ENCODE measurements at regions not wholly inside any gene's neighbourhood (a gene's known extent, or its start where the extent isn't known, plus 50 kb on each side); places are given as distances from the start of the nearest gene placed in this dataset.

- CTCF ChIA-PET (ENCODE audit: partially characterized antibody), result no interaction called here
- H2AK5ac ChIP-seq (ENCODE audit: low read depth, low read length), result no peak overlapping the region
- TF ChIP-seq SIRT6 (IDR thresholded peaks at IDR 0.05; ENCODE audit: low read length), result no peak
Observed at GRCh38 chr12:60210756-60211155, 614.9 kb downstream of the SLC16A7 start.

More at GRCh38 chr12:60210756-60211155, 614.9 kb downstream of the SLC16A7 start:
- Histone ChIP-seq H3K56ac (replicated peaks; ENCODE audit: insufficient read length, low read depth, low read length) (no peak overlapping the region), H2BK15ac (ENCODE audit: low read length) (no peak overlapping the region), H3K9me3 (ENCODE audit: insufficient read depth in 2 of 2, low read depth in 1 of 2, low read length in 1 of 2) (peaks cover 6 to 7% of the 10 kb centered on the region in 2 experiments; a peak in 2 of 4 replicates), H3K23ac (ENCODE audit: insufficient read length) (no peak overlapping the region), H3K4me3 (ENCODE audit: extremely low read depth in 1 of 4, insufficient read depth in 2 of 4, low read depth in 3 of 4, low read length in 4 of 4) (no peak overlapping the region), H2AFZ (ENCODE audit: low read length) (no peak overlapping the region), H3K9ac (replicated peaks in 1 of 4; ENCODE audit: extremely low read depth in 1 of 4, low read depth in 3 of 4, low read length in 3 of 4) (no peak overlapping the region), H3K36me3 (ENCODE audit: control insufficient read depth in 2 of 4, insufficient read depth in 4 of 4, low read length in 3 of 4) (no peaks in the 10 kb centered on the region), H3K4me2 (ENCODE audit: insufficient read depth in 1 of 2, low read depth in 2 of 2, low read length in 2 of 2) (no peak overlapping the region), H2BK12ac (ENCODE audit: low read depth, low read length) (no peak overlapping the region), H3K27ac (ENCODE audit: low read depth, low read length) (no peak overlapping the region), H3K23me2 (ENCODE audit: low read depth, low read length) (no peaks in the 10 kb centered on the region), H3K27me3 (replicated peaks in 1 of 4; ENCODE audit: control insufficient read depth in 3 of 4, extremely low read depth in 1 of 4, insufficient read depth in 3 of 4, low read length in 3 of 4) (peaks cover 0 to 1% (median 0%) of the 10 kb centered on the region in 4 experiments; a peak in 1 of 7 replicates), H4K5ac (ENCODE audit: insufficient read length, low read depth, low read length) (no peak overlapping the region), H3K79me2 (ENCODE audit: control insufficient read depth in 1 of 2, insufficient read depth in 2 of 2, low read length in 2 of 2) (no peaks in the 10 kb centered on the region), H3K18ac (ENCODE audit: extremely low read depth, low read length) (no peak overlapping the region), H2BK5ac (ENCODE audit: low read depth, low read length) (no peak overlapping the region), H4K8ac (ENCODE audit: extremely low read depth, insufficient read depth, low read length) (no peak overlapping the region), H3K14ac (ENCODE audit: insufficient read length) (no peak overlapping the region), H4K91ac (replicated peaks; ENCODE audit: insufficient read length, low read length) (no peak overlapping the region), H3K79me1 (ENCODE audit: low read depth, low read length) (no peaks in the 10 kb centered on the region), H2BK20ac (ENCODE audit: low read length) (no peak overlapping the region), H3K4me1 (replicated peaks in 1 of 4; ENCODE audit: control insufficient read depth in 3 of 4, insufficient read depth in 4 of 4, low read length in 3 of 4) (no peaks in the 10 kb centered on the region), H4K20me1 (replicated peaks in 1 of 2; ENCODE audit: control insufficient read depth in 1 of 2, insufficient read depth in 2 of 2, low read length in 2 of 2) (no peaks in the 10 kb centered on the region), H3K4ac (replicated peaks; ENCODE audit: insufficient read length, low read depth, low read length) (no peak overlapping the region), H2BK120ac (replicated peaks; ENCODE audit: low read depth, low read length) (no peak overlapping the region)
- no peak for DNase-seq (ENCODE audit: low read depth in 1 of 2, low spot score in 2 of 2)
- no peak for FAIRE-seq
- POLR2A ChIA-PET (ENCODE audit: partially characterized antibody), result no interaction called here
- 92% methylated on average over 5 of the region's 5 CpGs; no CpG with 5 or more reads in 1 of the 2 experiments for WGBS, 2 experiments (ENCODE audit: extremely low coverage in 1 of 2, insufficient coverage in 1 of 2, insufficient read length in 1 of 2, insufficient replicate concordance in 2 of 2, low coverage in 1 of 2, low lambda C conversion rate in 2 of 2, missing lambda C conversion rate in 1 of 2)
